SK-N-MC (cell line): ENCODE measurements at regions not wholly inside any gene's neighbourhood (a gene's known extent, or its start where the extent isn't known, plus 50 kb on each side); places are given as distances from the start of the nearest gene placed in this dataset.

Experiments used
- EZH2 ChIP-seq: fragments of 200-600 bp; sonication (generic); IDR thresholded peaks from one replicate; pipeline ENCODE4 v1.6.1; 2017; ENCODE audit warnings: antibody characterized with exemption
- POLR2AphosphoS5 ChIP-seq: IDR thresholded peaks from 2 replicates; pipeline ENCODE4 v1.6.1; 2012; ENCODE audit warnings: mild to moderate bottlenecking, low read depth, low read length, borderline replicate concordance

GRCh38 chr2:238568455-238569440 lies 142.0 kb downstream of the ASB1 start:
- TF ChIP-seq EZH2 (no peak), POLR2AphosphoS5 (no peak)
